A549 (cell line): ENCODE measurements at regions not wholly inside any gene's neighbourhood (a gene's known extent, or its start where the extent isn't known, plus 50 kb on each side); places are given as distances from the start of the nearest gene placed in this dataset.

Source experiments
- ATAC-seq, 2 experiments: fragments of 200-7000 bp in 1 of 2; fragments of >200 bp in 1 of 2; cut with Nextera tagmentation in 1 of 2; cut with Tn5 transposase in 1 of 2; 3 replicates each; pipeline versions ENCODE4 v1.8.0 to v1.9.1; 2018 to 2020; ENCODE audit warnings: mild to moderate bottlenecking in 1 of 2, moderate library complexity in 1 of 2
- CTCF ChIA-PET: fragments of 300-600 bp; sonication (Branson Sonifier 250); formaldehyde crosslinking; extraction: SDS; loops from one replicate; lab custom pipeline; 2021; ENCODE audit warnings: antibody characterized with exemption, inconsistent platforms; lab: Yijun Ruan, JAX
- POLR2A ChIA-PET: fragments of 350-600 bp; formaldehyde crosslinking; extraction: SDS; loops from one replicate; lab custom pipeline; 2021; ENCODE audit warnings: antibody characterized with exemption, inconsistent platforms; lab: Yijun Ruan, JAX
- DNase-seq, 2 experiments: peaks; one replicate each; pipeline versions ENCODE4 v3.0.0 to v3.0.0-alpha.2; 2011 to 2016; ENCODE audit warnings: low read depth in 1 of 2, low spot score in 1 of 2
- FAIRE-seq: peaks from 2 replicates; lab custom pipeline; 2011; peaks lifted over from hg19 to GRCh38; lab: Jason Lieb, UNC
- H3K27ac ChIP-seq, 2 experiments: fragments of >200 bp; sonication (Bioruptor Twin); formaldehyde crosslinking; 3 replicates each; pipeline ENCODE4 v1.5.1; 2016 to 2017
- H3K4me1 ChIP-seq: fragments of >200 bp; sonication (Bioruptor Twin); formaldehyde crosslinking; 3 replicates; pipeline ENCODE4 v1.6.1; 2016
- H3K4me2 ChIP-seq: fragments of >200 bp; sonication (Bioruptor Twin); formaldehyde crosslinking; 3 replicates; pipeline ENCODE4 v1.6.1; 2016
- H3K4me3 ChIP-seq: fragments of >200 bp; sonication (Bioruptor Twin); formaldehyde crosslinking; 3 replicates; pipeline ENCODE4 v1.5.1; 2016
- H3K9me3 ChIP-seq: fragments of >200 bp; sonication (Bioruptor Twin); formaldehyde crosslinking; 3 replicates; pipeline ENCODE4 v1.6.1; 2016
- CHD2 ChIP-seq: fragments of 150-350 bp; IDR thresholded peaks from 2 replicates; pipeline ENCODE4 v1.6.1; 2014; ENCODE audit warnings: low read length; ENCODE audit not compliant: partially characterized antibody
- ELK1 ChIP-seq: fragments of 150-350 bp; IDR thresholded peaks from 2 replicates; pipeline ENCODE4 v1.6.1; 2014; ENCODE audit warnings: low read depth, mild to moderate bottlenecking, low read length
- FOXS1 ChIP-seq: fragments of 250-450 bp; sonication (Bioruptor Pico); IDR thresholded peaks from 2 replicates; pipeline ENCODE4 v1.5.0; 2020; ENCODE audit warnings: mild to moderate bottlenecking, moderate library complexity
- HDAC2 ChIP-seq: fragments of 200-600 bp; sonication (generic); IDR thresholded peaks from 2 replicates; pipeline ENCODE4 v1.6.1; 2016
- HEYL ChIP-seq: fragments of 250-450 bp; sonication (Bioruptor Pico); IDR thresholded peaks from 2 replicates; pipeline ENCODE4 v1.8.0; 2021; ENCODE audit warnings: mild to moderate bottlenecking, moderate library complexity
- HOXA7 ChIP-seq: fragments of 250-450 bp; sonication (Bioruptor Pico); IDR thresholded peaks from 2 replicates; pipeline ENCODE4 v1.5.0; 2020; ENCODE audit warnings: mild to moderate bottlenecking, moderate library complexity
- JUN ChIP-seq, 2 experiments: fragments of >200 bp; sonication (Bioruptor Twin); formaldehyde crosslinking; IDR thresholded peaks; 2 replicates in 1 of 2; 3 replicates in 1 of 2; pipeline ENCODE4 v1.6.1; 2016 to 2017
- KDM1A ChIP-seq: fragments of 200-600 bp; sonication (generic); IDR thresholded peaks from 2 replicates; pipeline ENCODE4 v1.6.1; 2016; ENCODE audit warnings: low read depth, mild to moderate bottlenecking
- NPAS2 ChIP-seq: fragments of 250-450 bp; sonication (Bioruptor Pico); IDR thresholded peaks from 2 replicates; pipeline ENCODE4 v1.8.0; 2022; ENCODE audit warnings: mild to moderate bottlenecking, moderate library complexity, borderline replicate concordance
- PBX3 ChIP-seq: IDR thresholded peaks from 2 replicates; pipeline ENCODE4 v1.6.1; 2012
- POLR2A ChIP-seq: IDR thresholded peaks from 2 replicates; pipeline ENCODE4 v1.6.1; 2012; ENCODE audit warnings: mild to moderate bottlenecking, low read length
- RARB ChIP-seq: fragments of 250-450 bp; sonication (Bioruptor Pico); IDR thresholded peaks from 2 replicates; pipeline ENCODE4 v1.8.0; 2021; ENCODE audit warnings: mild to moderate bottlenecking, moderate library complexity
- RFX5 ChIP-seq: fragments of 450-650 bp; IDR thresholded peaks from 2 replicates; pipeline ENCODE4 v1.7.1; 2014; ENCODE audit warnings: antibody characterized with exemption, mild to moderate bottlenecking, moderate library complexity
- RNF2 ChIP-seq: fragments of 200-600 bp; sonication (generic); IDR thresholded peaks from 2 replicates; pipeline ENCODE4 v1.6.1; 2016; ENCODE audit warnings: low read depth, mild to moderate bottlenecking, antibody characterized with exemption, moderate library complexity, borderline replicate concordance
- TP53 ChIP-seq: fragments of 250-450 bp; sonication (Bioruptor Pico); IDR thresholded peaks from 2 replicates; pipeline ENCODE4 v1.5.0; 2021; ENCODE audit warnings: mild to moderate bottlenecking, moderate library complexity
- ZC3H11A ChIP-seq: fragments of 450-650 bp; IDR thresholded peaks from 2 replicates; pipeline ENCODE4 v1.6.1; 2014; ENCODE audit warnings: antibody characterized with exemption, mild to moderate bottlenecking
- WGBS: methylation state at CpG from one replicate; pipeline ENCODE4 v1.1.6; 2017; ENCODE audit errors: missing lambda C conversion rate; 5-methylcytosine and 5-hydroxymethylcytosine counted together
- TF ChIP-seq, protein P1 (sequence below): fragments of >200 bp; sonication (Bioruptor Twin); formaldehyde crosslinking; IDR thresholded peaks from 3 replicates; pipeline ENCODE4 v1.6.1; 2016
- TF ChIP-seq, protein P2 (sequence below): fragments of >200 bp; sonication (Bioruptor Twin); formaldehyde crosslinking; IDR thresholded peaks from 2 replicates; pipeline ENCODE4 v1.6.1; 2016

GRCh38 chr3:139261754-139262586 is 81.8 kb upstream of the MRPS22 start:
- 84% methylated on average over 7 of the region's 7 CpGs for WGBS
- ATAC-seq (no peak), FAIRE-seq (no peak), DNase-seq (no peak)
- POLR2A ChIA-PET, result no interaction called here
- CTCF ChIA-PET, result interaction anchor here (1.7 kb wide), 1 partner anchor 150 kb away, joined by 5 read pairs; no protein-coding TSS in a partner anchor
- Histone ChIP-seq H3K4me3 (no peak overlapping the region), H3K4me2 (no peak overlapping the region), H3K27ac (no peak overlapping the region), H3K9me3 (no peaks in the 10 kb centered on the region), H3K4me1 (no peaks in the 10 kb centered on the region)
- TF ChIP-seq CHD2 (no peak), NPAS2 (CRISPR knock-in tag) (no peak), FOXS1 (CRISPR knock-in tag) (no peak), ELK1 (no peak), RARB (CRISPR knock-in tag) (no peak), PBX3 (no peak), KDM1A (no peak), HEYL (no peak), RNF2 (no peak), POLR2A (no peak), RFX5 (no peak), ZC3H11A (no peak), TP53 (CRISPR knock-in tag) (no peak), HOXA7 (CRISPR knock-in tag) (no peak)
- TF ChIP-seq, protein P1, sequence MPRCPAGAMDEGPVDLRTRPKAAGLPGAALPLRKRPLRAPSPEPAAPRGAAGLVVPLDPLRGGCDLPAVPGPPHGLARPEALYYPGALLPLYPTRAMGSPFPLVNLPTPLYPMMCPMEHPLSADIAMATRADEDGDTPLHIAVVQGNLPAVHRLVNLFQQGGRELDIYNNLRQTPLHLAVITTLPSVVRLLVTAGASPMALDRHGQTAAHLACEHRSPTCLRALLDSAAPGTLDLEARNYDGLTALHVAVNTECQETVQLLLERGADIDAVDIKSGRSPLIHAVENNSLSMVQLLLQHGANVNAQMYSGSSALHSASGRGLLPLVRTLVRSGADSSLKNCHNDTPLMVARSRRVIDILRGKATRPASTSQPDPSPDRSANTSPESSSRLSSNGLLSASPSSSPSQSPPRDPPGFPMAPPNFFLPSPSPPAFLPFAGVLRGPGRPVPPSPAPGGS, result no peak
- TF ChIP-seq, protein P2, sequence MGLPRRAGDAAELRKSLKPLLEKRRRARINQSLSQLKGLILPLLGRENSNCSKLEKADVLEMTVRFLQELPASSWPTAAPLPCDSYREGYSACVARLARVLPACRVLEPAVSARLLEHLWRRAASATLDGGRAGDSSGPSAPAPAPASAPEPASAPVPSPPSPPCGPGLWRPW, result no peak

DNA sequence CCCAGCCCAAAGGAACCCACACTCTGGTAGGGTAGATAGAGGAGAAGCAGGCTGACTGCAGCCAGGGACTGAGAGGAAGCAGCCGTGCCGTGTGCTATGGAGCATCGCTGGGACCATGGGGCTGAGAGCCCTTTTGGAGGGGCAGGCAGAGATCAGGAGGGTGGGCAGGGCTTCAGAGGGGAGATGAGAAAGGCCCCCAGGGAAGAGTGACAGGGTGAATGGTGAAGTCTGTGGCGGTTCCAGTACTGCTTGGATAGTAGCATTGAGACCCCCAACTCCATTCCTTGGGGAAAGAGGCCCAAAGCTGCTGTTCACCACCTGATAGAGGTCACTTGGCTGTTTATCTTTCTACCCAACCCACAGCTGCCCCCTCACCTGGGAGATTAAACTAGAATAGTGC is 80.0 kb upstream of the MRPS22 start:
- POLR2A ChIA-PET, result no interaction called here
- H3K4me3 ChIP-seq, result no peak overlapping the region
- FAIRE-seq, result no peak
- no peak for ATAC-seq
- no peak overlapping the region for H3K4me2 ChIP-seq
- DNase-seq, result no peak
- TF ChIP-seq JUN (IDR thresholded peaks at IDR 0.05), result no peak
- no peak for TF ChIP-seq ELK1
- TF ChIP-seq, protein P1, result no peak
- no peak for TF ChIP-seq HDAC2
- no peak overlapping the region for H3K27ac ChIP-seq
- no peaks in the 10 kb centered on the region for H3K4me1 ChIP-seq
- 74% methylated on average over 4 of the region's 4 CpGs for WGBS
- CTCF ChIA-PET, result interaction anchor here (1.2 to 1.4 kb wide), 2 partner anchors 10 to 65 kb away, joined by 3 to 4 read pairs; no protein-coding TSS in a partner anchor
- no peaks in the 10 kb centered on the region for H3K9me3 ChIP-seq
